PC-3 (cell line): ENCODE measurements at regions not wholly inside any gene's neighbourhood (a gene's known extent, or its start where the extent isn't known, plus 50 kb on each side); places are given as distances from the start of the nearest gene placed in this dataset.

Experiments
- CTCF ChIP-seq: fragments of 300-600 bp; sonication (generic); conservative IDR thresholded peaks from 2 replicates; pipeline ENCODE4 v1.5.1; 2017; ENCODE audit warnings: antibody characterized with exemption, low read depth, mild to moderate bottlenecking, low read length
- EZH2 ChIP-seq: fragments of 300-600 bp; sonication (generic); IDR thresholded peaks from one replicate; pipeline ENCODE4 v1.6.1; 2017; ENCODE audit warnings: antibody characterized with exemption, mild to moderate bottlenecking, low read length; ENCODE audit not compliant: unreplicated experiment

GRCh38 chr2:160689441-160689840 is 195.8 kb upstream of the RBMS1 start:
- TF ChIP-seq CTCF: no peak
- TF ChIP-seq EZH2: no peak
